NOMO-1 treated with dmso at 0.1 percent for 144 hours (cell line): ENCODE measurements at regions not wholly inside any gene's neighbourhood (a gene's known extent, or its start where the extent isn't known, plus 50 kb on each side); places are given as distances from the start of the nearest gene placed in this dataset.

ENCODE experiments used
- DNase-seq: peaks from one replicate; lab custom pipeline; 2025; ENCODE audit not compliant: unreplicated experiment; lab: John Stamatoyannopoulos, UW

- DNase-seq, result no peak
Observed at GRCh38 chr11:109153836-109154235, 268.2 kb upstream of the C11orf87 start.

GRCh38 chr11:109155291-109155690, 266.7 kb upstream of the C11orf87 start:
- DNase-seq, result no peak

- DNase-seq, result no peak
Observed at GRCh38 chr11:109165035-109165434, 257.0 kb upstream of the C11orf87 start.

GRCh38 chr11:109166441-109166840, 255.5 kb upstream of the C11orf87 start:
- no peak for DNase-seq

- no peak for DNase-seq
Observed at GRCh38 chr11:109173504-109173903, 248.5 kb upstream of the C11orf87 start.

GRCh38 chr11:109184376-109184775, 237.6 kb upstream of the C11orf87 start:
- DNase-seq, result no peak

GRCh38 chr11:109192864-109193263, 229.1 kb upstream of the C11orf87 start:
- DNase-seq, result no peak

GRCh38 chr11:109193880-109194279, 228.1 kb upstream of the C11orf87 start:
- no peak for DNase-seq

- no peak for DNase-seq
Observed at GRCh38 chr11:109196016-109196415, 226.0 kb upstream of the C11orf87 start.

- no peak for DNase-seq
Observed at GRCh38 chr11:109197656-109198055, 224.3 kb upstream of the C11orf87 start.

- DNase-seq, result no peak
Observed at GRCh38 chr11:109203176-109203575, 218.8 kb upstream of the C11orf87 start.

- DNase-seq, result no peak
Observed at GRCh38 chr11:109205312-109205711, 216.7 kb upstream of the C11orf87 start.

GRCh38 chr11:109208121-109208520, 213.9 kb upstream of the C11orf87 start:
- no peak for DNase-seq

- DNase-seq, result no peak
Observed at GRCh38 chr11:109209572-109209971, 212.4 kb upstream of the C11orf87 start.

- no peak for DNase-seq
Observed at GRCh38 chr11:109221190-109221589, 200.8 kb upstream of the C11orf87 start.

- DNase-seq, result no peak
Observed at GRCh38 chr11:109222761-109223160, 199.2 kb upstream of the C11orf87 start.

GRCh38 chr11:109223451-109223850, 198.5 kb upstream of the C11orf87 start:
- DNase-seq, result no peak

- no peak for DNase-seq
Observed at GRCh38 chr11:109229682-109230081, 192.3 kb upstream of the C11orf87 start.

GRCh38 chr11:109236188-109236587, 185.8 kb upstream of the C11orf87 start:
- DNase-seq, result no peak

GRCh38 chr11:109236696-109237095, 185.3 kb upstream of the C11orf87 start:
- no peak for DNase-seq

- DNase-seq, result no peak
Observed at GRCh38 chr11:109237636-109238035, 184.4 kb upstream of the C11orf87 start.

- no peak for DNase-seq
Observed at GRCh38 chr11:109241988-109242536, 179.9 kb upstream of the C11orf87 start.

GRCh38 chr11:109247071-109247470, 174.9 kb upstream of the C11orf87 start:
- DNase-seq, result no peak

- DNase-seq, result no peak
Observed at GRCh38 chr11:109249597-109249996, 172.4 kb upstream of the C11orf87 start.
